ENCODE measurements at regions not wholly inside any gene's neighbourhood (a gene's known extent, or its start where the extent isn't known, plus 50 kb on each side); places are given as distances from the start of the nearest gene placed in this dataset.

DNA sequence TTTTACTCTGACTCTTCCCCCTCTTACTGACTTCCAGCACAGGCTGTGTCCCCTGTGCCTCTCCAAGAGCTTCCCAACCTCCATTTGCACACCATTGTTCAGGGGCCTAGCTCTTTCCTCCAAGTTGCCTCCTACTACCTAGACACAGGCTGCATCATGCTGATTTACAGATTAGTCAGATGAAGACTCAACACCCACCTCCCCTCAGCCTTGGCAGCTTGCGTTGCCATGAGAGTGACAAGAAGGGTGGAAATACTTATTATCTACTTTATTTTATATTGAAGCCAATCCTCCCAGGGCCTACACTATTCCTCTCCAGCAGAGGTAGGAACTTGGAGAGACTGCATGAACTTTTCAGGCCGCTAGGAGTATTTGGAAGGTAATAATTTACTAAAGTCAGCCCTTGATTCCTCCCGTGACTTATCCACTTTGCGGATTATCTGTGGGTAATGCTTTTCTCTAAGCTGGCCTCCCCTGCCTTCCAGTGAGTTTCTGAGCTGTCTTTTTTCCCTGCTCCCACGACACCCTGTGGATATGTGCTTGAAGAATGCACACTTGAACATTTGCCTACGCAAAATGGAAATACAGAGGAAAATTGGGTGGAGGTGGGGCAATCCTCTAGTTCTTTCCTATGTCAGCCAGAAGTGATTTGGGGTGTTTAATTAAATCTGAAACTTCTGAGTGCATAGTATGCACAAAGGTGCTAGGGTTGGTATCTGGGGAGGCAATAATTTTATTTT is 74.1 kb upstream of the TMEM164 start:
- no peak for DNase-seq (ENCODE audit: low spot score)

DNA sequence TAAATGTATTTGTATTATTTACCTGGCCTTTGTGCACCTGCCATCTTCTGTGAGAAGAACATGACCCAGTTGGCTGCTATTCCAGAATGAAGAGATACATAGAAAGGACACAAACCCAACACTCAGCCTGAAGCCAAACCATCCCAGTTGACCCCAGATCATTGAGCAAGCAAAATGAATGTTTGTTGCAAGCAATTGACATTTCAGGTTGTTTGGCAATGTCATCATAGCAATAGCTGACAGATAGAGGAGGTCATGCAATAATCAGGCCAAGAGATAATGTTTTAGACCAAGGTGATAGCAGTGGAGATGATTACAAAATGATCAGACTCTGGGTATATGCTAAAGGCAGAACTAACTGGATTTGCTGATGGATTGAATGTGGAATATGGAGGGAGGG is 71.2 kb upstream of the TMEM164 start:
- DNase-seq (ENCODE audit: low spot score) = no peak

DNA sequence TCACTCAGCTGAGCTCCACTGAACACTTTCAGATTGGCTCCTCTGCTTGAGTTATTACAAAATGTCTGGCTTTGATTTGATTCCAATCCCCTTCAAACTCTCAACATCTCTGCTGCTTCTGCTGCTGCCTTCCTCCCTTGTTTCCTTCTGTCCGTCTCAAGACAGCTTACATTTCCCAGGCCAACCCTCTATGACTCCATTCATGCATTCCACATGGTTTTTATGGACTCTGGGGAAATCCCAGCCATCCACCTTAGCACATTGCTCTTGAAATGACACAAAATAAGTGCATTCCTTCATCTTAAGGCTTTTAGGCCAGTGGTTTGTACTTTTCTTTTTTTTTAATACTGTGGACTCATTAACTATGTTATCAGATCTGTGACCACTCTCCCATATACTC is 68.5 kb upstream of the TMEM164 start:
- DNase-seq (ENCODE audit: low spot score) = no peak

DNA sequence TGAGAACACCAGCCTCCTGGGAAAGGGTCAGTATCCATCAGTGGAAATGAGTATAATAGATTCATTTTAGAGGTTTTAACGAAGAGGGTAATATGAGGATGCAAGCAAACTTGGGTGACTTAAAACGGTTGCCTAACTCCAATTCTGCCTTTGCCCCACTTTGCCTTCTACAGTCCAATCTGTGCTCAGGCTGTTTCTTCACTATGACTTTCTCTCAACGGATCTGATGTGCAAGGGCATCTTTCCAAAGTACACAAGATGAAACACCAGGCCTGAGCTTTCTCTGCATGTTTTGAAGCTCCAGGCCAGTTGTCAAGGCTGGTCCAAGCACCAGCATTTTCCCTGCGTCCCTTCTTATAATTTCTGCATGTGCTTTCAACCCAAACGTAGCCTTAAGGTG is 68.0 kb upstream of the TMEM164 start:
- DNase-seq (ENCODE audit: low spot score) = no peak

DNA sequence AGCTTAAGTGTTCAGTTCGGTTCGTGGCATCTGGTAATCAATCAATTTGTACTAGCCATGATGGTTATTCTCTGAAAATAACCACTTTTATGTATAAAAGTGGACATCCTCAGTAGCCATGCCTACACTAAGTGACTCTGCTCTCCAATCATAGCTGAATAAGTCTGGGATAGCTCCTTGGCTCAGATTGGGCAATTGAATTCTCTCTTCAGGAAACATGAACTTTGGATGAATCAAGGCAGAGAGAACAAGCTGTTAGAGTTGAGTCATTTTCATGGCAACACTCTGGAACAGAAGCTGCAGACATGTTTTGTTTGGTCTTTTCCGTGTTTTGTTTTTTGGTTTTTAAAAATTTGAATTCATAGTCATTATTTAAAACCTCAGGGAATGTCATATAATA is 66.8 kb upstream of the TMEM164 start:
- DNase-seq (ENCODE audit: low spot score) = peak; percentile 8

DNA sequence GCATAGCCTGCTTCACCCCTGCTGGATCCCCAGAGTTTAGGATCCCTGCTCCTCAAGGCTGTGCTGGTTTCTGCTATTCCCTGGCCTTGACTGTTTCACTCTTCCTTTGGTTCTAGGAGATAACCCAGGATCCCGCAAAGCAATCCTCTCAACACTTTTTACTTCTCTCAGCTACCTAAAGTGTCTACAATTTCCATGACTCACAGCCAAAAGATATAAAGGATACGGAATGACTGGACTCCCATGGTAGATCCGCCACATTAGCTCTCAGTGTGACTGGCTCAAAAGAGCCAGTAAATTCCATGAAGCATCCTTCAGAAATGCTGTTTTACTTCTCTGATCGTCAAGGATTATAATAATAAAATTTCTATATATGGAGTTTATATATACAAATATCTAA is 66.3 kb upstream of the TMEM164 start:
- no peak for DNase-seq (ENCODE audit: low spot score)

DNA sequence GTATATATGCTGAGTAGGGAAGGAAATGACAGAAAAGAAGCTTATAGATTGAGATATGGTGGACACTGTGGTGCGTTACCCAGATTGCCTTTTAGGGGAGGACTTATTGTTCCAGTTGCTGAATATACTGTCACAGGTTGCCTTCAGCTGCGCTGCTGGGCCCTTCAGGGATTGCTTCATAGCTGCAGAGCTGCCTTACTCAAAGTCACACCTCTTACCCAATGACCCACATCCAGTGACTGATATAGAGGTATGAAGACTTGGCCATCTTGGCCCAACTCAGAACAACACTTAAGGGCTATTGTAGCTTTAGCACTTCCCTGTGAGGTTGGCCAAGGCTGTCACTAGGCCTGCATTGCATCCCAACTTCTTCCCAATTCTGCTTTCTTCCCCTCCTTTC is 63.4 kb upstream of the TMEM164 start:
- DNase-seq (ENCODE audit: low spot score) = no peak

DNA sequence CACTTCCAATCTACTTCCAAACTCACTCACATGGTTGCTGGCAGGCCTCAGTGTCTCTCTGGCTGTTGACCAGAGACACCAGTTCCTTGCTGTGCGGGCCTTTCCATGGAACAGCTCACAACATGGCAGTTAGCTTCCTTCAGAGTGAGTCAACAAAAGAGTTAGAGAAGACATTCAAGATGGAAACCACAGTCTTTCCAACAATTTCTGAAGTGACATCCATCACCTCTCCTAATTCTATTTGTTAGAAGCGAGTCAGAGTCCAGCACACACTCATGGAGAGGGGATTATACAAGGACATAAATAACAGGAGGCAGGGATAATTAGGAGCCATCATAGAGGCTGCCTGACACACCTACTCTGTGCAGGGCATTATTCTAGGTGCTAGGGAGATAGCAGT is 62.5 kb upstream of the TMEM164 start:
- no peak for DNase-seq (ENCODE audit: low spot score)

DNA sequence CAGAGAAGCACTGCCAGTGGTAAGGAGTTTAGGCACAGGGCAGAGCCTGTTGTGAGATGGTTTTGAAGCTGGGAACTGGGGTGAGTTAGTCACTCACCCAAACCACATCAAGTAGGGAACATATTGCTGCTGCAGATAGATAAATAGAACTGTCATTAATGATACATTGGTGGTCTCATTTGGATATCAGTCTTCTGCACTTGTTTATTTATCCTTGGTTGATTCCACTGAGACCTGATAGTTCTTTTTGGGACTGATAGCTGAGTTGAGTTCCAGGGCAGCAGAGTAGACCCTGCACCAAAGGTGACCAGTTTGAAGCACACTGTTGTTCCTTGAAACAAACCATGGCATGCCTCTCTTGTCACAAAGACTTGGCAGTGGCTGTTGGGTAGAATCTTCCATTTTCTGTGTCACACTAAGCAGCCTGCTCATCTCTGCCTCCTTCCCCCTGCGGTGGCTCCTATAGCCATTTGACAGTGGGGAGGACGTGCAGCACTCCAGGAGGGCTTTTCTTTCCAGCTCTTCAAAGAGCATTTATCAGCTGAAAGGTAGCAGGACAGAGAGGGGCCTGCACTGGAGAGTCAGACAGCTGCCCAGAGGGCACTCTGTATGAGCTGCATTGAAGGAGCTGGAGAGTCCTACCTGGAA is 59.7 kb upstream of the TMEM164 start:
- DNase-seq (ENCODE audit: low spot score) = no peak

DNA sequence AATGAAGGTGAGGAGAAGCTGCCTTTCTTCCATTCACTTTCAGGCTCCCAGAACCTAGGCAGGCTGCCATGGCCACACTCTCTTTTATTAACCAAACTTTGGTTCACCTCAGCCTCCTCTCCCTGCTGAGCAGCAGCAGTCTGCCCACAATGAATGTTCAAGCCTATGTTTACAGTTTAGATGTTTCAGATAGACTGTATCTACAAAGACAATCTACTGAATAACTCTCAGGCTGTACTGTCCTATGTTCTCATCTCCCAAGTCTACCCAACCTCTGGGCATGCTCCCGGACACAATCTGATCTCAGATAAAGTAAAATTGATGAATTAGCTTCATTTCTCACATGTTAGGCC is 59.2 kb upstream of the TMEM164 start:
- DNase-seq (ENCODE audit: low spot score) = no peak

DNA sequence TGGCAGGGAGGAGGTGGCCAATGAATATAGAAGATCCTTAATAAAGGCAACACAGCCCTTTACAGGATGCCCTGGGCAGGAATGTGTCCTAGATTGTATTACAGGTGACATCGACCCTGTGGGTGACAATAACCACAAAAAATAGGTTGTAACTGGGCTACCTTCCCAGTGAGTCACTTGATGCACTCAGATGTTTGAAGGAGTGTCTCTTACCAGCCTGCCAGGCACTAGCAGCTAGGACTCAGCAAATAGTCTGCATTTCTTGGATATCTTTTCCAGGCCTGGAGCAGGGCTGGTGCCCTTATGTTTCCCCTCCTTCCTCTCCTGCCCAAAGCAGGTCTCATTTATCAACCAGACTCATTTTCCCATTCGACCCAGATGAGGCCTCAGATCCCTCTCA is 50.9 kb upstream of the TMEM164 start:
- no peak for DNase-seq (ENCODE audit: low spot score)

DNA sequence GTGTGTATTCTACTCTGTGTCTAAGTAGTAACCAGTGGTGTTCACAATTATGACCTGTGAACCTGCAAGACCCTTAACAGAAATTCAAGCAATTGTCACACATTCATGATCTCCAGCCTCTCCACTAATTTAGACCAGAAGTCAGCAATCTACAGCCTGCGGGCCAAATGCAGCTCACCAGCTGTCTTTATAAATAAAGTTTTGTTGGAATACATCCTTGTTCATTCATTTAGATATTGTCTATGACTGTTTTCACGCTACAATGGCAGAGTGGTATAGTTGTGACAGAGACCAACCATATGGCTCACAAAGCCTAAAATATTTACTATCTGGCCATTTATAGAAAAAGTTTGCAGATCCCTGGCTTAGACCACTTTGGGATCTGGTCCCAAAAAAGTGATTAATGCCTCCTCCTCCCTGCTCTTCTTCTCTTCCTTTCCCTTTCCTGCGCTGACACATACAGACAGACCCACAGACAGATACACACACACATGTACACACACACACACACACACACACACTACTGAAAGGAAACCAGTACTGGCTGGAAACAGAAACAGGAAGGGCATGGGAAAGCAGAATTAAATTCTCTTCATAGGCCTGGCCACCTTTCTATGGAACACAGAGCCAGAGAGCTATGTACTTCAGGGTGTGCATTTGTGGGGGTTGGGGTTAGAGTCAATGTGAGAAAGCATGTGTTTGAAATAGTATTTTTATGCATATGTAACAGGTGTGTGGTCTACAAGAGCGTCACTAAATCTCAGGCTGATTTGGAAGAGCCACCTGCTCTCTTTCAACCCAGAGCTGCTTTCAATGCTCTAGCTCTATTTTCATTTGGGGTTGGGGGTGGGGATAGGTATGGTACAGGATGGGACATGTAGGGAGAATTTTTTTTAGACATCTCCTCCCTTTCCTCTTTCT is 49.7 kb upstream of the TMEM164 start:
- DNase-seq (ENCODE audit: low spot score) = no peak

Measured in AG08395 (cell line).